ENCODE measurements at regions not wholly inside any gene's neighbourhood (a gene's known extent, or its start where the extent isn't known, plus 50 kb on each side); places are given as distances from the start of the nearest gene placed in this dataset.

DNA sequence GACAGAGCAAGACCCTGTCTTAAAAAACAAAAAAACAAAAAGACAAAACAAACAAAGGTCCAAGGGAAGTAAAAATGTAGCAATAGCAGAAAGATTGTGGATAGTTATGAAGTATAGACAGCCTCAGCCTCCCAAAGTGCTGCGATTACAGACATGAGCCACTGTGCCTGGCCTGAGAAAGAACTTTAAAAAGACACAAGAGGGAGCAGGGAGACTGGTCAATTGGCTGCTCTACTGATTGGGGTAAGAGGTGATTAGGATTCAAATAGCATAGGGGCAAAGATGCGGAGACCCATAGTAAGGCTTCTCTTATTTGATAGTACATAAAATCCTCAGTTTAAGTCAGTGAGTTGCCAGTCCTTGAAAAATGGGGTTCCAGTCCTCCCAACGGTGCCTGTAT, 518.2 kb upstream of the GOT2 start:
- no peak for DNase-seq

DNA sequence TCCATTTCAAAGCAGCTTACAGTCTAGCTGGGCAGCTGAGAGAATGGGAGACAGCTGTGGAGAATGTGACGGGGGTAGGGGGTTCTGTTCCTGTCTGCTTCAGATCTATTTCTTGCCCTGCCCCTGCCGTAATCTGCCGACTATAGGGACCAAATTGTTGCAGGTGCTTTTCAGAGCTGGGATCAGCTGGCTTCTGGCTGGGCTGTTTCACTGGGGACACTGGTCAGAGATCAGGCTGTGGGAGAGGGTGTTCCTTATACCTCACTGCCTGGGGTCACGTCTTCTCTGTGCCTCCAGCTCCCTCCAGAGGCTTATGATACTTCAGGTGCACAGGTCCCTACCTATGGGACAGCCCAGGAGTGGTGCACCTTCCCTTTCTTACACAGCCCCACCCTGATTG, 514.9 kb upstream of the GOT2 start:
- DNase-seq = no peak

DNA sequence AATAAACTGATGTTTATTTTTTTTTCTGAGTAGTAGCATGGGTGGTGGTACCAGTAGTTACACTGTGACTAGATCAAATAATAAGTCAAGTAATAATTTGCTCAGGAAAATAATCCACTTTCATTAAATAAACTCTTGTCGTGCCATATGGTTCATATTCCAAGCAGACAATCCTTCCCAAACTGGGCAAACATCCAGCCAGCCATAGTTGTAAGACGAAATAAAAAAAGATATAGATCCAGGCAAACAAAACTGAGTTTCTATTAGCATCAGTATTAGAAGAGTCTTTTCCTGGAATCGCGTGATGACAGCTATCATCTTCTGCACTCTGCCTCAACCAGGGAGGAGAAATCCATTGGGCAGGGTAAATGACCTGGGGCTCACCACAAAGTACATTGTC, 508.4 kb upstream of the GOT2 start:
- no peak for DNase-seq

DNA sequence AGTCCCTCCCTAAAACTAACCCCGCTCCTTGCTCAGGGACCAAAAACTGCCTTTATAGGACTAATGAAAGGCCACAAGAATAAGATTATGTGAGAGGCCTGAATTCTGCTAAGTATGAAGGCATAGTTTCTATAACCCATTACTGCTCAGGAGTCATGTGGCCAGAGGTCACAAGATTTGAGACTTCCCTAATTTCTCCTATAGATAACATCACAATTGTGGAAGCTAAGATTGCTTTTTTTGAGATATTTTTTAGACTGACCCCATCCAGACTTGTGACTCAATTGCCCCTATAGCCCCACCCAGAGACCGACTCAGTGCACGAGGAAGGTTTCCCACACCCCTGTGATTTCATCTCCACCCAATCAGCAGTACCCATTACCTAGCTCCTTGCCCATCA, 504.1 kb upstream of the GOT2 start:
- no peak for DNase-seq

DNA sequence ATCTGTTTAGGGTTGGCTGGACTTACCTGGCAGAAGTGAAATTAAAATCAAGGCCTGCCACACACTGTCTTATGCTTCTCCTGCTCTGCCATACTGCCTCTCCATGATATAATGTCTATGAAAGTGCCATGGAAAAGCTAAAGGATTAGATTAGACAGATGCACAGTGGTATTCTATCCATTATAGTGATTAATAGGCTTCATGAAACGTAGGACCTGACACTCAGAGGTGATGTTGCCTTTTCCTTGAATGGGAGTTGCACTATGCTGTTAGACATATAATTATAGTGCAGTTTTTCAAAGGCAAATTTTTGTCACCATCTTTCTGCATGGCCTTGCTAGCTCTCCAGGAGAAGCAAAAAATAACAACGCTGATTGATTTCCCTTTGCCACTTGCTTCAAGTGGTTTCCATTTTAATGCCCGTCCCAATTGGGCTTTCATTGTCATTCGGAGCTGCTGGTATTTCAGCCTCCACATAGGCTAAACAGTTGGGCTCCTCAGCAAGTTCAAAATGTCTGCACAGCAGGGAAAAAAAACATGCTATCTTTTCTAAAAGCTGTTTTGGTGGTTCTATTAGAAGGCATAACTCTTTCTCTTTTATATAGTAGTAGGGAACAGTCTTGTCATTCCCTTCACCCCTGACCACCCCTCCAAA, 502.8 kb upstream of the GOT2 start:
- DNase-seq = no peak

DNA sequence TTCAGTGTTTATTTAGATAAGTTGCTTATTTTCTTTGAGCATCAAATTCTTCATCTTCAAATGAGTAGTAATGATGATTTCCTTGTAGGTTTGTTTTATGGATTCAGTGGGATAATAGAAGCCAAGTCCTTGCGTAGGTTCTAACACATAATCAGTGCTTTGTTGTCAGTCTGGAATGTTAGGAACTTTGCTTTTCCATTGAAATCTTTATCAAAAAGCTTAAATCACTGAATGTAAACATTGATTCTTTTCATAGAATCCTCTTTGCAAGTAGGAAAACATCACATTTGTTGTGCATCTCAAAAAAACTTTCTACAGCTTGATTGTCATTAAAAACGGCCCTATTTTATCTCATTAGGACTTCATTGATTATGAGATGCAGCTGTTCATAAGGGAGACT, 490.3 kb upstream of the GOT2 start:
- DNase-seq = no peak

DNA sequence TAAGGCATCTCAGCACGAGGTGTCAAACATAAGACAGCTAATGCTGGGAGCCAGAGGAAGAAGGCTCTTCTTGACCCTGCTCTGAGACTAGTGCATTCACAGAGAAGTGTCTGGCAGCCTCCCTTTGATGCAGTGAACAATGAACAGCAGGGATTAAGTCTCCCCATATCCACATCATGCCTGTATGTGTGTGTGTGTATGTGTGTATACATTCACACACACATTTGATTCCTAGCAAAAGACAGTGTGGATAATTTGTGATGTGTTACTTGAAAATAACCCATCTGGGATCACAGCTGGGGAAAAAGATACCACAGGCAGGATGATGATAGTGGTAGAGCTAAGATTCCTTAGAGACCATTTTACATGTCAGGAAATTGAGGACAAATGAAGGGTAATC, 485.9 kb upstream of the GOT2 start:
- no peak for DNase-seq

DNA sequence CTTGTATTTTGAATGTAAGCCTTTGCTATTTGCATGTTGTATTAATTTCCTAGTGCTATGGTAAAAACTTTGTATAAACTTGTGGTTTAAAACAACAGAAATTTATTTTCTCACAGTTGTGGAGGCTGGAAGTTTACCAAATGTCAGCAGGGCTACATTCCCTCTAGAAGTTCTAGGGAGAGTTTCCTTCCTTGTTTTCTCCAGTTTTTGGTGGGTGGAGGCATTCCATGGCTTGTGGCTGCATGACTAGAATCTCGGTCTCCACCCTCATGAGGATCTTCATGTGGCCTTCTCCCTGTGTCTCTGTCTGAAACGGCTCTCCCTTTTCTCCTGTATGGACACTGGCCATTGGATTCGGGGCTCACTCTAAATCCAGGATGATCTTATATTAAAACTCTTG, 482.2 kb upstream of the GOT2 start:
- DNase-seq = no peak

DNA sequence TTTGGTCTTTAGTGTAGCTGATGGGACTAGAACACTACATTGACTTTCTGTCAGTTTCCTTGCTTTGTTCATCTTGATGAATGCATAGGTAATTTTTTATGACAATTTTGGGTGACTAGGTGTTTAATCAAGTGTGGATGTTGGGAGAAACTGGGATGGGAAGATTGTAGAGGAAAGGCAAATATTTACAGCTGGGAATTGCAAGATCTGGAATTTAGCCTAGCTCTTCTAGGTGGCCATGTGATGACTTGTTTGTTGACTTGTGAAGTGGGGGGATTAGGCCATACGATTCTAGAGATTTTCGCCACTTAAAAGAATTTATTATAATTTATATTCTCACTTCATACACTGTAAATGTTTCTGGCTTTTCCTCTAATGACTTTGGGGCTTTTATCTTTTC, 480.3 kb upstream of the GOT2 start:
- no peak for DNase-seq

DNA sequence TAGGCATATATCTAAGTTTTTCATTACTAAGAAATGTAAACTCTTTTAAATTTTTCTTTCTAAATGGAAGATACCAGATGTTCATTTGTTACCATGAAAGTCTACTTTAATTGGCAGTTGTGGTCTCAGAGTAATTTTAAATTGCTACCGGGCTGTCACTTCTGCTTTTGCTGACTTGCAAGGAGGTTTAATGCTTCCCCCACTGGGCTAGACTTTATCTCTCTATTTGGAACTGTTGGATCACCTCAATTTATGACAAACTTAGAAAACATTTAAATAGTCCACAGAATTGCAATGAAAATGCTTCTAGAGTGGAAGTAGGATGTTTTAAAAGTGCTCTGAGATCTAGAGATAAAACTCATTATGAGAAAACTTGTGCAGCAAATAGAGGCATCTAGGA, 479.8 kb upstream of the GOT2 start:
- no peak for DNase-seq

DNA sequence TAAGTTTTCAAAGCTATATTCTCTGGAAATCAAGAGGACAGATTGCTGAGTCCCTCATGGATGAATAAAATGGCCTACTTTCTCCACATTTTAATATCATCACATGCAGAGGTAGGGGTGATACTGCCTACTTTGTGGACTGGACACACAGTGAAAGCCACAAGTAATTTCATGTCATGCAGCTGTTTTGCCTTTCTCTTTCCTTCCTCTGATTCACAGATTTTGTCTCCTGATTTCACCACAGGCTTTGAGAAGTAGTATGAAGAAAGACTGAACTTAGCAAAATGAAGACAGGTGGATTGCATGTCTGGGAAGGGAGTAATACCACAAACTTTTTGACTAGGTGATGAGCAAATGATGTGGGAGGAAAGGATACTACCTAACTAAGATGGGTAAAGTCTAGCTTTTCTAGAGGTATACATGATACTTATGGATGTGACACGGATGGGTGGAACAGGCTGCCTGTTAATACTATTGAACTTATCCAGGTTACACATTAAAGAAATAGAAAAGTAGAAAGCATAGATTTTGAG, 478.4 kb upstream of the GOT2 start:
- DNase-seq = no peak

DNA sequence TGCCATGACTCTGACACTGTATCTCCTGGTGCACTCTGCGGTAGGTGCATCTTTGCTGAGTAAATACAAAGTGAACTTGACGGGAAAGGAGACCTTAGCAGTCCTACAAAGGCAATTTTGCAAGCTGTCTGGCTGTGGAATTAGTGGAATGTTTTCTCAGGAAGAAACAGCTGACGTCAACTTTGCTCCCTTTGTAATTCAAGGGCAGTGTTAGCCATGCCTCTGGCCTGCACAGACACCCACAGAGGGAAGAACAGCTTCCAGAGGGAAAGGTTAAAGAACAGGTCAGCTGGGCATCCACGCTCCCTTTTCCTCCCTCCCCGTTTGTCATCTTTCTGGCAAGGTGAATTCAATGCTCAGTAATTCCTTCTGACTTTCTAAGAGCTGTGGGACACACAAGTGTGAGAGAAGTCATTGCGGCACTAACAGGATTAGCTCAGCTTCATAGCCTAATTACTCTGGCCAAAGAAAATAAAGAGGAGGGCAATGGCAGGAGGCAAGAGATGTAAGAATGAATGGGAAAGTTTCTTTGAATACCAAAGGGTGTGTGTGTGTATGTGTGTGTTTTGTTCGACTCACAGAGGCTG, 476.9 kb upstream of the GOT2 start:
- DNase-seq = no peak

DNA sequence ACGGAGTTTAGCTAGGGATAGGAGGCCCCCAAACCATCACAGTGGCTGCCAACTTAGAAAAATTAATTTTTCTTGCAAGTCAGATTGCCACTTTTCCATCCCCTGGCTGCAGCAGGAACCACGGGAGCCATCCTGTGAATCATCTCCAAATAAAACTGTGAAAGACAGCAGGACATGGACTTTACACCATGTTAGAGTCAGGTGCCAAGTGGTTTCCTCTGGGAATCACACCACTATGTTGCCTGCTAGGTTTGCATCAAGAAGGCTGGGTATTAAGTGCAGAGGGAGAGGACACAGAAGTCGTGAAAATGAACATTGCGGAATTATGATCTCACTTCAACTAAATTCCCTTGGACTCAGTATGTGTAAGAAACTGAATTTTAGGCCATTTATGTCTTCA, 471.3 kb upstream of the GOT2 start:
- DNase-seq = no peak

DNA sequence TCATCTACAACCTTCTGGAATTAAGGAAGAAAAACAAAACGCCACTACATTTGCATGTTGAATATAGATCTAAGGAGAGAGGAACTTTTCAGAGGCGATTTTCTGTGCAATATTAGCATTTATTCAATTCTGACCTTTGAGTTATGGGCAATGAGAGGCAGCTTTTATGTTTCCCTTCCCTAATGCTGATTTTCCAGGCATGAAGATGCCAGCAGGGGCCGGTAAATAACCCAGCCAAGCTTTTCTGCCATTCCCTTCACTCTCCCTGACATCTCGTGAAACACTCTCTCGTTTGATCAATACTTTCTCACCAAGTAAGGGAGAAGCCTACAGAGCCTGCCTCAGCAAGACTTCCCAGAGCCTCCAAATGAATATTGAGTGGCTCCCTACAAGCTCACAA, 470.5 kb upstream of the GOT2 start:
- DNase-seq = no peak

DNA sequence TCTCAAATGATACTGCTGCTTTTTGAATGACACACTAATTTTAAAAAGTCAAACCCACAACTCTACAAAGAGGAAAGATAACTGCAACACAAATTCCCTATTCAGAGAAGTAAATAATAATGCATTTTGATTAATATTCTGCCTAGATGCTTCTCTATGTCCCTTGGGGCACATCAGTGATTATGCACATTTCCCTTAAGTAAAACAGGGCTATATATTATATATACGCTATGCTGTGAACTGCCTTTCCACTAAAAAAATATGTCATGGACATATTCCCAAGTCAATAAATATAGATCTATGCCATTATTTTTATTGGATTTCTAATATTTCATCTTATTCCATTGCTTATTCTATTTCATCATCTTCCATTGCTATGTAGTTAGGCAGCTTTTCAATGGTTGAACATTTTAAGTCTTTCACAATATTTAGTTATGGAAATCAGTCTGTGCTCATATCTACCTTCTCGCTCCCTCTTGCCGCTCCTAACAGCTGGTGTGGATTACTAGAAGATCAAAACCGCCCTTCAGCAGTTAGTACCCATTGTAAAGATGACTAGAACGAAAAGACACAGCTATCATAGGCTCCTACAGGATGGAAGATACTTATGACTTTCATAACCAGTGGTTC, 468.2 kb upstream of the GOT2 start:
- DNase-seq = no peak

DNA sequence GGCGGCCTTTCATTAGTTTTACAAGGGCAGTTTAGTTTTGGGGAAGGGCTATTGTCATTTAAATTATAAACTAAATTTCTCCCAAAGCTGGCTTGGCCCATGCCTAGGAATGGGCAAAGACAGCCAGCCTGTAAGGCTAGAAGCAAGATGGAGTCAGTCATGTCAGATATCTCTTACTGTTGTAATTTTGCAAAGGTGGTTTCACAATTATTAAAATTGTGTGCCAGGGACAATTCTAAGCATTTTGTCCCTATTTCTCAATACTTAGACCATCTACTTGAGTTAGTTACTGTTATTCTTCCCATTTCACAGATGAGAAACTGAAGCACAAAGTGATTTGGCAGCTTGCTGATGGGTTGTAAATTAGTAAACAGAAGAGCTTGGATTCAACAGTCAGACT, 467.7 kb upstream of the GOT2 start:
- no peak for DNase-seq

DNA sequence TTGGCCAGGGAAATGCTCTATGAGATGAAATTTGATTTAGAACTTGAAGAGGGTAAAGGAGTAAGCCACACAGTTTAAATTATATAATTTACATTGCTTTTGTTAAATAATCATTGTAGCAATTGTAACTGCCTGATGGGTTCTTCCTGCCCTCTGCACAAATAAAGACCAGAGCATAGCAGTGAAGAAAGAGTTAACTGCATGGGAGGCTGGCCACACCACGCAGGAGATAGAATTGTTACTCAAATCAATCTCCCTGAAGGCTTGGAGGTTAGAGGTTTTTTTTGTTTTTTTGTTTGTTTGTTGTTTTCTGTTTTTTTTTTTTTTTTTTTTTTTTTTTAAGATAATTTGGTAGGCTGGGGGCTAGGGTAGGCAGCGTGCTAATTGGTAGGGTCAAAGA, 467.0 kb upstream of the GOT2 start:
- DNase-seq = no peak

DNA sequence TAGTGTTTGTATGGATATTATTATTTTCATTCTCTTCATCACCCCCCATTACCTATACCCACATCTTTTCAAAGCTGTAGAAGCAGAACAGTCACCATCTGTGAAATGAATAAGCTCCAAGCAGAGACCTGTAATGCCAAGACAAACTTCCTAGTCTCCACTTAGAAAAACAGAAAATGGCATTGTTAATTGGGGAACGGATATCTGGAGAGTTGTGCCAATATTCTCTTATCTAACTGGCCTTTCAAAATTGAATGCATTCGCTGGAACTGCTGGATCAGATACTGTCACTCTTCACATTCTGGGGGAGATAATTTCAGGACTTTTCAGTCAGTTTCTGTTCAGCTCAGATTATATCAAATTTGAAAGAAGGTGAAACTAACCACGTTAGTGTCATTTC, 464.4 kb upstream of the GOT2 start:
- DNase-seq = no peak

DNA sequence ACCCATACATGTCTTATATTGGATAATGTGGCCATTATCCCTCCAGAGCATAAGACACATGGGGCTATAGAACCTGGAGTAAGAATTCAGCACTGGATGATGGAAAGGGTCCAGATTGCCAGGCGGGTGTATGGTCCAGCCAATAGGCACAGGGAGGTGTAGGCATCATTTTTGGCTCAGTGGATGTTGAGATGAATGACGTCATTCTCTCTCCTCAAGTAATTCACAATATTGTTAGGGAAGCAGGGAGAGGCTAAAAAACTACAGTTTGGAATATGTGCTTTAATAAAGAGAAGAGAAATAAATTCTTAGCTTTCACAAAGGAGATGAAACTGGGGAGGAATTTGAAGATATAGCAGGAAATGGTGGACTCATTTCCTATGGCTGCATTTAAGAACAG, 461.1 kb upstream of the GOT2 start:
- no peak for DNase-seq

DNA sequence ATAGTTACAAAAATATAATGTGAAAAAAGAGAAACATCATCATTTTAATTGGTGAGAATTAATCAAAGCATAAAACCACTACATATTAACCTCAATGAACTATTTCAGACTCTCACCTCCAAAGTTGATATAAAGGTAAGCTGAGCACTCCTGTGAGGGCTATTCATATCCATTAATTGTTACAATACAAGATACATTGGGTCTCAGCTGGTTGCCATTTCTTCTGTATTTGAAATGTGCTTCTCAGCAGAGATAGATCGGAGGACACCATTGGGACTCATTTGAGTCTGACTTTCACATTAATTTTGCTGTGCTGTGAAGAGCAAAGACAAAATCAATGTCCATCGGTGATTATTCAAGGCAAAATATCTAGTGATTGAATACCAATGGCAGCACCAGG, 459.5 kb upstream of the GOT2 start:
- no peak for DNase-seq

DNA sequence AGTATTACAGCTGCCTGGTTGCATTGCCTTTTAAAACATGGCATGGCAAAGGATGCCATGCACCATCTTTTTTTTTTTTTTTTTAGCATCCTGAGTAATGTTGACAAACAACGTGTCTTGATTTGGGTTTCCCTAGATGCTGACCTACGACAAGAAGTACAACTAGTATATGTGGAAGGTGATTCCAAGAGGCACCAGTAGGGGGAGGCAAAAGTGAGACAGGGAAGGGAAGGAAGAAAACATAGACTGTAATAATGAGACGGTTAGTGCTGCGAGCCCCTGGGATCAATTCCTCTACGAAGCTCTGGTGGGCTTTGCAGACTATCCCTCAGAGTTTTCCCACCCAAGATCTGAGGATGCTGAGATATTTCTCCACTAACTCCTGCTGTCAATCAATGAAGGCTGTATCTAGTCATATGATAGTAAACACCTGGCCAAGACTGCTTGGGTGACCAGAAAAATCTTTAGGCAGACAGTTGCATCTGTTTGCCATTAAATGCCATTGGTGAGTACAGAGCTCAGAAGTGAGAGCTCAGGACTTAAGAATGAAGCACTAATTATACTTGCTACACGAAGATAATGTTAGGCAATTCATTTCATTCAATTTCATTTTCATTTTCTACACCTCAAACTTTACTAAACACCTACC, 458.6 kb upstream of the GOT2 start:
- DNase-seq = no peak

DNA sequence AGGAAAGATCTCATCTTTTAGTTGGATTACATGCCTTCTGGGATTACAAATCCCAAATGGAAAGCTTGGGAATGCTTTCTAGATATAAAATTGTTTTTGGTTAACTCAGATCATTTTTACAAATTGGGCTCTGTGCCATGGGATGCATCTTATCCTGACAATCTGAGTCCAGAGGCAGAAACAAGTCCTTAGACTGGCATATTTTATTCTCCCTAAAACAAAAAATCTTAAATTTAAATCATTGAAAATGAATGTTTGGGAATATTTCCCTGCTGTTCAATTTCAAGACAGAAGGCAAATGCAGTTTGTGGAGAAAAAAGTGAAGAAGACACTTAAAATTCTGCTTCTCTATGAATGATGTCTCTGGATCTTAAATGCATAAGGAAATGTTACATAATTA, 456.6 kb upstream of the GOT2 start:
- DNase-seq = no peak

DNA sequence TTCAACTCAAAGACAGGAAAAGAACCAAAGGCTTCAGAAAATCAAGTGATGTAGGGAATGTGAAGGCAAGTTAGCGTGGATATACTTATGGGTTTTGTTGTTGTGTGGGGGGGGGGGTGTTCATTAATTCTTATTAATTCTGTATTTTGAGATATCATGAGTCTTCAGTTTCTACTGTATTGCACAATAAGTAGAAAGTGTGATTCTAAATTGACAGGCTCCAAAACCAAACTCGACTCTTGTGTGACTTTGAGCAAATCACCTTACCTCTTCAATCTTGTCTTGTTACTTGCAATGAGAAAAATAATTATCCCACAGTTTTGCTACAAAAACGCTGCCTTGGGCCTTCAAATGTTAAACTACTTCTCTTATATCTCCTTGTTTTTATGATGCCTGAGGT, 453.9 kb upstream of the GOT2 start:
- no peak for DNase-seq

DNA sequence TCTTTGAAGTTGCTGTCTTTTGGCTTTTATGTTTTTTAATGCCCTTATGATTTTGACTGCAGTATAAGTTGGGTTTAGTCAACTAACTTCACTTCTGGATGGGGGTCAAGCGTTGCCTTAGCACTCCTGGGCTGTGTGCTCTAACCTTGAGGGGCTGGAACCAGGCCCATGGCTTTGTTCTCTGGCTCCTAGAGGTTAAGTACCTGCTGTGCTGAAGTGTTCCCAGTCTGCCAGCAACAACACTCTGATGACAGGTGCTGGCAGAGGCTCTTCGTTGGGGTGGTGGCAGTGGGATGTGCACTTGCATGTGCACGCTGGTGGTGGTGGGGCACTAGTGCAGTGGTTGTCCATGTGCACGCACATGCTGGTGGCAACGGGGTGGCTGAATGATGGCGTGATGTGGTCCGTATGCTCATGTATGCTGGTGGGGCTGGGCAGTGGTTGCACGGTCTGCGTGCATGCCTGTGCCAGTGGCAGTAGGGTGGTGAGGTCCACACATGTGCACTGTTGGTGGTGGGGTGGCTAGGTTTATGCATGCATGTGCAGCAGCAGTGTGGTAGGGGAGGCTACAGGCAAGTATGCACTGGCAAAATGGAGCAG, 447.8 kb upstream of the GOT2 start:
- DNase-seq = peak; percentile 25
